Neural cell (in vitro differentiated cells): ENCODE measurements at regions not wholly inside any gene's neighbourhood (a gene's known extent, or its start where the extent isn't known, plus 50 kb on each side); places are given as distances from the start of the nearest gene placed in this dataset.
"Not testable (repeated sequence)": the region's sequence is repeated elsewhere in the genome, so short reads cannot be mapped to it uniquely, and the experiment has no call there.

Experiments
- H2AFZ ChIP-seq: fragments of 200-600, 300-800 bp; sonication (generic), shearing (Covaris generic); 2 replicates; pipeline ENCODE4 v1.6.0; 2014; ENCODE audit warnings: low read depth, mild to moderate bottlenecking, antibody characterized with exemption, low read length, moderate library complexity
- H3F3A ChIP-seq: fragments of 200-600 bp; shearing (Covaris generic); 2 replicates; pipeline ENCODE4 v1.6.1; 2016; ENCODE audit warnings: mild to moderate bottlenecking, moderate library complexity, mixed read lengths, antibody characterized with exemption, low read length; ENCODE audit not compliant: insufficient read depth, poor library complexity, severe bottlenecking
- H3K27ac ChIP-seq: fragments of 200-600, 300-800 bp; sonication (generic), shearing (Covaris generic); 2 replicates; pipeline ENCODE4 v1.5.1; 2014; ENCODE audit warnings: mild to moderate bottlenecking, low read length, moderate library complexity
- H3K27me3 ChIP-seq: fragments of 300-800, 200-600 bp; sonication (generic), shearing (Covaris generic); 2 replicates; pipeline ENCODE4 v1.6.0; 2014; ENCODE audit warnings: mild to moderate bottlenecking, low read depth, low read length, moderate library complexity; ENCODE audit not compliant: insufficient read depth
- H3K36me3 ChIP-seq: fragments of 300-800, 200-600 bp; sonication (generic), shearing (Covaris generic); 2 replicates; pipeline ENCODE4 v1.5.1; 2014; ENCODE audit warnings: mild to moderate bottlenecking, antibody characterized with exemption, low read length, moderate library complexity; ENCODE audit not compliant: insufficient read depth
- H3K4me2 ChIP-seq: fragments of 300-800, 200-600 bp; sonication (generic), shearing (Covaris generic); 2 replicates; pipeline ENCODE4 v1.6.0; 2014; ENCODE audit warnings: mild to moderate bottlenecking, low read length
- H3K4me3 ChIP-seq: fragments of 300-800, 200-600 bp; sonication (generic), shearing (Covaris generic); 2 replicates; pipeline ENCODE4 v1.5.1; 2014; ENCODE audit warnings: mild to moderate bottlenecking, low read length, moderate library complexity
- H3K79me2 ChIP-seq: fragments of 200-600 bp; shearing (Covaris generic); replicated peaks from 2 replicates; pipeline ENCODE4 v1.6.0; 2014; ENCODE audit warnings: mild to moderate bottlenecking, low read length, moderate library complexity; ENCODE audit not compliant: insufficient read depth
- H3K9ac ChIP-seq: fragments of 300-800, 200-600 bp; sonication (generic), shearing (Covaris generic); 2 replicates; pipeline ENCODE4 v1.6.1; 2016; ENCODE audit warnings: mild to moderate bottlenecking, low read length, mixed read lengths
- H3K9me2 ChIP-seq: fragments of 200-600 bp; shearing (Covaris generic); 2 replicates; pipeline ENCODE4 v1.6.1; 2016; ENCODE audit warnings: mild to moderate bottlenecking, low read length, mixed read lengths; ENCODE audit not compliant: insufficient read depth
- H3K9me3 ChIP-seq: fragments of 200-600, 300-800 bp; sonication (generic), shearing (Covaris generic); 2 replicates; pipeline ENCODE4 v1.6.1; 2016; ENCODE audit warnings: mild to moderate bottlenecking, mixed run types, low read length, moderate library complexity, mixed read lengths
- H4K20me1 ChIP-seq: fragments of 200-600 bp; shearing (Covaris generic); 2 replicates; pipeline ENCODE4 v1.6.1; 2016; ENCODE audit warnings: mild to moderate bottlenecking, mixed run types; ENCODE audit not compliant: insufficient read depth
- EP300 ChIP-seq: fragments of 450-650 bp; conservative IDR thresholded peaks from 2 replicates; pipeline ENCODE4 v1.6.1; 2014; ENCODE audit warnings: antibody characterized with exemption, mild to moderate bottlenecking, moderate library complexity; ENCODE audit not compliant: poor library complexity, severe bottlenecking
- EZH2 ChIP-seq: fragments of 200-600, 300-800 bp; shearing (Covaris generic), sonication (generic); IDR thresholded peaks from 2 replicates; pipeline ENCODE4 v1.6.1; 2014; ENCODE audit warnings: antibody characterized with exemption, low read length, borderline replicate concordance, mild to moderate bottlenecking; ENCODE audit not compliant: insufficient read depth, poor library complexity, severe bottlenecking
- MXI1 ChIP-seq: fragments of 450-650 bp; conservative IDR thresholded peaks from 2 replicates; pipeline ENCODE4 v1.6.1; 2014; ENCODE audit warnings: antibody characterized with exemption, mild to moderate bottlenecking; ENCODE audit not compliant: poor library complexity, severe bottlenecking
- POLR2AphosphoS5 ChIP-seq: IDR thresholded peaks from 2 replicates; pipeline ENCODE4 v1.6.1; 2012
- RAD21 ChIP-seq: fragments of 450-650 bp; conservative IDR thresholded peaks from 2 replicates; pipeline ENCODE4 v1.6.1; 2014; ENCODE audit warnings: antibody characterized with exemption, mild to moderate bottlenecking, moderate library complexity
- SMC3 ChIP-seq: fragments of 450-650 bp; conservative IDR thresholded peaks from 2 replicates; pipeline ENCODE4 v1.6.1; 2014; ENCODE audit warnings: antibody characterized with exemption, mild to moderate bottlenecking, moderate library complexity; ENCODE audit not compliant: poor library complexity
- TAF1 ChIP-seq: IDR thresholded peaks from 2 replicates; pipeline ENCODE4 v1.6.1; 2012; ENCODE audit warnings: low read depth
- TF ChIP-seq, protein P1 (sequence below): fragments of 450-650 bp; IDR thresholded peaks from 2 replicates; pipeline ENCODE4 v1.5.1; 2014; ENCODE audit warnings: antibody characterized with exemption, mild to moderate bottlenecking, moderate library complexity; ENCODE audit not compliant: poor library complexity, severe bottlenecking
- TF ChIP-seq, protein P2 (sequence below): IDR thresholded peaks from 2 replicates; pipeline ENCODE4 v1.6.1; 2012; ENCODE audit warnings: borderline replicate concordance

DNA sequence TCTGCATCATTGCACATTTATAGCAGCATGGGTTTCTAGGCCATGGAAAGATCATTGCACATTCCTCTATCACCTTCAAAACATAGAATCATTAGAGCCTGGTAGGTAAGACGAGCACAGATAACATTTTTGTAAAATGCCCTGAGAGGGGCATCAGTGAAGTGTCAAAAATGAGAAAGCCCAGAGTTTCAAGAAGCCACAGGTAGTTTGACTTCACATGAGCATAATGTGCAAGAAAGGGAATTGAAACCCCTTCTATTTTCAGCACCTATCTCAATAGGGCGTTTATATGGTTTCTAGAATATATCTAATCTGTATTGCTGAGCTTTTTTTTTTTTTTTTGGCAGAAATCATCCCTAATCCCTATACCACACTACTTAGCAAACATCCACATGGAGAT lies 2441.7 kb downstream of the ARAP2 start:
- no peak overlapping the region for H2AFZ ChIP-seq
- no peaks in the 10 kb centered on the region for H3K79me2 ChIP-seq
- H3K9me2 ChIP-seq: no peaks in the 10 kb centered on the region
- no peak overlapping the region for H3K9ac ChIP-seq
- H3K27ac ChIP-seq: no peak overlapping the region
- TF ChIP-seq SMC3 (no peak), EP300 (no peak), TAF1 (no peak), MXI1 (no peak), POLR2AphosphoS5 (no peak), EZH2 (no peak), RAD21 (no peak)
- TF ChIP-seq, protein P1, sequence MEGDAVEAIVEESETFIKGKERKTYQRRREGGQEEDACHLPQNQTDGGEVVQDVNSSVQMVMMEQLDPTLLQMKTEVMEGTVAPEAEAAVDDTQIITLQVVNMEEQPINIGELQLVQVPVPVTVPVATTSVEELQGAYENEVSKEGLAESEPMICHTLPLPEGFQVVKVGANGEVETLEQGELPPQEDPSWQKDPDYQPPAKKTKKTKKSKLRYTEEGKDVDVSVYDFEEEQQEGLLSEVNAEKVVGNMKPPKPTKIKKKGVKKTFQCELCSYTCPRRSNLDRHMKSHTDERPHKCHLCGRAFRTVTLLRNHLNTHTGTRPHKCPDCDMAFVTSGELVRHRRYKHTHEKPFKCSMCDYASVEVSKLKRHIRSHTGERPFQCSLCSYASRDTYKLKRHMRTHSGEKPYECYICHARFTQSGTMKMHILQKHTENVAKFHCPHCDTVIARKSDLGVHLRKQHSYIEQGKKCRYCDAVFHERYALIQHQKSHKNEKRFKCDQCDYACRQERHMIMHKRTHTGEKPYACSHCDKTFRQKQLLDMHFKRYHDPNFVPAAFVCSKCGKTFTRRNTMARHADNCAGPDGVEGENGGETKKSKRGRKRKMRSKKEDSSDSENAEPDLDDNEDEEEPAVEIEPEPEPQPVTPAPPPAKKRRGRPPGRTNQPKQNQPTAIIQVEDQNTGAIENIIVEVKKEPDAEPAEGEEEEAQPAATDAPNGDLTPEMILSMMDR: no peak
- TF ChIP-seq, protein P2, sequence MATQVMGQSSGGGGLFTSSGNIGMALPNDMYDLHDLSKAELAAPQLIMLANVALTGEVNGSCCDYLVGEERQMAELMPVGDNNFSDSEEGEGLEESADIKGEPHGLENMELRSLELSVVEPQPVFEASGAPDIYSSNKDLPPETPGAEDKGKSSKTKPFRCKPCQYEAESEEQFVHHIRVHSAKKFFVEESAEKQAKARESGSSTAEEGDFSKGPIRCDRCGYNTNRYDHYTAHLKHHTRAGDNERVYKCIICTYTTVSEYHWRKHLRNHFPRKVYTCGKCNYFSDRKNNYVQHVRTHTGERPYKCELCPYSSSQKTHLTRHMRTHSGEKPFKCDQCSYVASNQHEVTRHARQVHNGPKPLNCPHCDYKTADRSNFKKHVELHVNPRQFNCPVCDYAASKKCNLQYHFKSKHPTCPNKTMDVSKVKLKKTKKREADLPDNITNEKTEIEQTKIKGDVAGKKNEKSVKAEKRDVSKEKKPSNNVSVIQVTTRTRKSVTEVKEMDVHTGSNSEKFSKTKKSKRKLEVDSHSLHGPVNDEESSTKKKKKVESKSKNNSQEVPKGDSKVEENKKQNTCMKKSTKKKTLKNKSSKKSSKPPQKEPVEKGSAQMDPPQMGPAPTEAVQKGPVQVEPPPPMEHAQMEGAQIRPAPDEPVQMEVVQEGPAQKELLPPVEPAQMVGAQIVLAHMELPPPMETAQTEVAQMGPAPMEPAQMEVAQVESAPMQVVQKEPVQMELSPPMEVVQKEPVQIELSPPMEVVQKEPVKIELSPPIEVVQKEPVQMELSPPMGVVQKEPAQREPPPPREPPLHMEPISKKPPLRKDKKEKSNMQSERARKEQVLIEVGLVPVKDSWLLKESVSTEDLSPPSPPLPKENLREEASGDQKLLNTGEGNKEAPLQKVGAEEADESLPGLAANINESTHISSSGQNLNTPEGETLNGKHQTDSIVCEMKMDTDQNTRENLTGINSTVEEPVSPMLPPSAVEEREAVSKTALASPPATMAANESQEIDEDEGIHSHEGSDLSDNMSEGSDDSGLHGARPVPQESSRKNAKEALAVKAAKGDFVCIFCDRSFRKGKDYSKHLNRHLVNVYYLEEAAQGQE: no peak
- no peaks in the 10 kb centered on the region for H3K36me3 ChIP-seq
- no peak overlapping the region for H3K4me3 ChIP-seq
- no peaks in the 10 kb centered on the region for H3K27me3 ChIP-seq
- no peak overlapping the region for H3K4me2 ChIP-seq
- H3F3A ChIP-seq: peaks cover 3% of the 10 kb centered on the region
- no peaks in the 10 kb centered on the region for H4K20me1 ChIP-seq
- no peaks in the 10 kb centered on the region for H3K9me3 ChIP-seq

DNA sequence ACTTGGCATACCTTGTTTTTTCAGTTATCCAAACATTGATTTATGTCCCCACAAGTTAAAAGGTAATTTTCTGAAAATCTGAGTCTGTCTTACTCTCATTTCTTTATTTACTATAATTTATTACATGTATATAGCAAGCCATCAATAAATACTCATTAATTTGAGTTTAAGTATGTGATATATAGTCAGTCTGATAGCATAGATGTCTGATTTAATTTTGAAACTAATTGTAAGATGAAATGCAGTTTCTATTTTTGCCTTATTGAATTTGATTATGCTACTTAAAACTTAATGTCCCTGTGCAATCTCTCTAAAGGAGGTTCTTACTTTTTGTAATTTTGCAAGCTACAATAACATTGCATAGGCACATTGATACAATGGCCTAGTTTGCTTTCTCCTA lies 2418.6 kb downstream of the ARAP2 start:
- H3K27ac ChIP-seq: no peak overlapping the region
- H3K4me3 ChIP-seq: no peak overlapping the region
- no peak overlapping the region for H3K9ac ChIP-seq
- H3F3A ChIP-seq: no peaks in the 10 kb centered on the region
- TF ChIP-seq POLR2AphosphoS5 (no peak), EP300 (no peak), EZH2 (no peak), RAD21 (no peak), TAF1 (no peak), MXI1 (no peak), SMC3 (no peak)
- TF ChIP-seq, protein P2: no peak
- TF ChIP-seq, protein P1: no peak
- no peaks in the 10 kb centered on the region for H4K20me1 ChIP-seq
- no peaks in the 10 kb centered on the region for H3K79me2 ChIP-seq
- no peaks in the 10 kb centered on the region for H3K36me3 ChIP-seq
- no peaks in the 10 kb centered on the region for H3K9me2 ChIP-seq
- H2AFZ ChIP-seq: no peak overlapping the region
- H3K9me3 ChIP-seq: no peaks in the 10 kb centered on the region
- H3K4me2 ChIP-seq: no peak overlapping the region
- H3K27me3 ChIP-seq: no peaks in the 10 kb centered on the region

GRCh38 chr4:33829356-33829755 lies 2415.0 kb downstream of the ARAP2 start:
- not testable (repeated sequence) for H3K36me3 ChIP-seq, H3K4me2 ChIP-seq

More at GRCh38 chr4:33829356-33829755, 2415.0 kb downstream of the ARAP2 start:
- H3K9ac ChIP-seq, H3K9me3 ChIP-seq, H3K27ac ChIP-seq, H3K4me3 ChIP-seq, H4K20me1 ChIP-seq, H3K9me2 ChIP-seq, H3K27me3 ChIP-seq, H2AFZ ChIP-seq, H3F3A ChIP-seq, H3K79me2 ChIP-seq: not testable (repeated sequence)
